ENCODE measurements at regions not wholly inside any gene's neighbourhood (a gene's known extent, or its start where the extent isn't known, plus 50 kb on each side); places are given as distances from the start of the nearest gene placed in this dataset.

- Histone ChIP-seq H3K27me3 (ENCODE audit: low read length) (no peaks in the 10 kb centered on the region), H2AFZ (ENCODE audit: low read length) (no peak overlapping the region), H3K9ac (ENCODE audit: low read length) (no peak overlapping the region), H3K4me1 (ENCODE audit: insufficient read depth, low read length) (no peaks in the 10 kb centered on the region), H3K9me3 (ENCODE audit: low read length) (no peaks in the 10 kb centered on the region), H3K4me2 (ENCODE audit: low read length) (no peak overlapping the region), H3K9me2 (replicated peaks; ENCODE audit: low read length) (no peaks in the 10 kb centered on the region), H3K36me3 (ENCODE audit: low read depth, low read length) (no peaks in the 10 kb centered on the region), H3K4me3 (ENCODE audit: low read length) (no peak overlapping the region), H4K20me1 (ENCODE audit: low read length) (no peaks in the 10 kb centered on the region), H3K27ac (ENCODE audit: low read length) (no peak overlapping the region), H3F3A (ENCODE audit: low read length, unreplicated experiment) (no peaks in the 10 kb centered on the region), H3K79me2 (ENCODE audit: low read length) (no peaks in the 10 kb centered on the region)
- BruUV-seq (replicated peaks), result no TSS peak
- DNase-seq (no peak), ATAC-seq (no peak)
- intact Hi-C loops (cut with micrococcal nuclease), result no loop called here
- CTCF ChIA-PET, result interaction anchor here (0.6 kb wide), 1 partner anchor 140 kb away, joined by 3 read pairs; no protein-coding TSS in a partner anchor
- POLR2A ChIA-PET (ENCODE audit: unreplicated experiment), result no interaction called here
- TF ChIP-seq CTCF (conservative IDR thresholded peaks at IDR 0.05; ENCODE audit: low read depth, low read length) (no peak), EZH2phosphoT487 (IDR thresholded peaks at IDR 0.05; ENCODE audit: borderline replicate concordance, low read length) (no peak), EZH2 (IDR thresholded peaks at IDR 0.05; ENCODE audit: low read length, unreplicated experiment) (no peak)
These were observed 101.6 kb downstream of the PDGFA start for GRCh38 chr7:417973-418601.

DNA sequence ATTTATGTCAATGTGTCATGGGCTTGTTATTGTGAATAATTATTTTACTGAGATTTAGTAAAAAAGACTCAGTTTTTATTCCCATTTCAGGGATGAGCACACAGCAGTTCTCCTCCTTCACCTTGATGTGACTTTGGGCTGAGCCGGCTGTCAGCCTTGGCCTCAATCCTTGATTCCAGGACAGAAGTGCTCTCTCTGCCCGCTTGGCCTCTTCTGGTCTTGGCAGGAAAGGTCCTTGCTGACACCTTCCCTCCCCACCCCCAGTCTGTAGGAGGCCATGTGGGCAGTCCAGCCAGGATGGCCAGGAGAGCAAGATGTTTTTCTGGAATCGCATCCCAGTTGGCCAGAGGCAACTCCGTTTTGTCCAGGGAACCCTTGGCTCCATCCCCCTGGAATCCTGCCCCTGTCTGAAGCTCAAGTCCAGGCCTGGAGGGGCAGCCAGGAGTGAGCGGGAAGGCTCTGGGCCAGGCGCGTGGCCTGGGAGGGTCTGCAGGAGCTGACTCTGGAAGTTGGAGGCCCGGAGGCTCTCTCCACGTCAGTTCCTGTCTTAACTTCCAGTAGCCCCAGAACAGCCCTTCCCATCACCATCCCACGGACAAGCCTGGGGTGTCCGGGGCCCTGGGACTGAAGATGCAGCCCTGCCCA, 100.9 kb downstream of the PDGFA start:
- POLR2A ChIA-PET (ENCODE audit: unreplicated experiment), result no interaction called here
- H3K36me3 ChIP-seq (ENCODE audit: low read depth, low read length), result no peaks in the 10 kb centered on the region
- no peaks in the 10 kb centered on the region for H3K27me3 ChIP-seq (ENCODE audit: low read length)
- CTCF ChIA-PET, result interaction anchor here (0.6 kb wide), 1 partner anchor 141 kb away, joined by 3 read pairs; no protein-coding TSS in a partner anchor
- BruUV-seq (replicated peaks), result no TSS peak
- no peaks in the 10 kb centered on the region for H4K20me1 ChIP-seq (ENCODE audit: low read length)
- no peak overlapping the region for H3K4me2 ChIP-seq (ENCODE audit: low read length)
- H3K4me1 ChIP-seq (ENCODE audit: insufficient read depth, low read length), result no peaks in the 10 kb centered on the region
- ATAC-seq (no peak), DNase-seq (no peak)
- TF ChIP-seq EZH2 (IDR thresholded peaks at IDR 0.05; ENCODE audit: low read length, unreplicated experiment) (no peak), EZH2phosphoT487 (IDR thresholded peaks at IDR 0.05; ENCODE audit: borderline replicate concordance, low read length) (no peak), CTCF (conservative IDR thresholded peaks at IDR 0.05; ENCODE audit: low read depth, low read length) (no peak)
- H3K4me3 ChIP-seq (ENCODE audit: low read length), result no peak overlapping the region
- H3K27ac ChIP-seq (ENCODE audit: low read length), result no peak overlapping the region
- no peaks in the 10 kb centered on the region for H3F3A ChIP-seq (ENCODE audit: low read length, unreplicated experiment)
- no peak overlapping the region for H3K9ac ChIP-seq (ENCODE audit: low read length)
- H2AFZ ChIP-seq (ENCODE audit: low read length), result no peak overlapping the region
- no peaks in the 10 kb centered on the region for H3K9me3 ChIP-seq (ENCODE audit: low read length)
- H3K9me2 ChIP-seq (replicated peaks; ENCODE audit: low read length), result no peaks in the 10 kb centered on the region
- intact Hi-C loops (cut with micrococcal nuclease), result no loop called here
- H3K79me2 ChIP-seq (ENCODE audit: low read length), result no peaks in the 10 kb centered on the region
